ENCODE measurements at regions not wholly inside any gene's neighbourhood (a gene's known extent, or its start where the extent isn't known, plus 50 kb on each side); places are given as distances from the start of the nearest gene placed in this dataset.

- DNase-seq: no peak
Measured at GRCh38 chr18:73274812-73275621, 407.2 kb upstream of the NETO1 start.

GRCh38 chr18:73270920-73271634 is 403.3 kb upstream of the NETO1 start:
- no peak for DNase-seq

GRCh38 chr18:73264562-73264921 is 396.8 kb upstream of the NETO1 start:
- no peak for DNase-seq

- no peak for DNase-seq
Measured at GRCh38 chr18:73261923-73262322, 394.1 kb upstream of the NETO1 start.

GRCh38 chr18:73261243-73261642 is 393.5 kb upstream of the NETO1 start:
- DNase-seq: no peak

- DNase-seq: no peak
Measured at GRCh38 chr18:73258375-73259087, 390.7 kb upstream of the NETO1 start.

- DNase-seq: no peak
Measured at GRCh38 chr18:73254564-73254963, 386.8 kb upstream of the NETO1 start.

- no peak for DNase-seq
Measured at GRCh38 chr18:73249030-73249429, 381.2 kb upstream of the NETO1 start.

GRCh38 chr18:73246763-73247162 is 379.0 kb upstream of the NETO1 start:
- no peak for DNase-seq

- no peak for DNase-seq
Measured at GRCh38 chr18:73245345-73245744, 377.6 kb upstream of the NETO1 start.

- DNase-seq: no peak
Measured at GRCh38 chr18:73244401-73244800, 376.6 kb upstream of the NETO1 start.

- no peak for DNase-seq
Measured at GRCh38 chr18:73240899-73241298, 373.1 kb upstream of the NETO1 start.

GRCh38 chr18:73235921-73236320 is 368.1 kb upstream of the NETO1 start:
- DNase-seq: no peak

GRCh38 chr18:73235491-73235890 is 367.7 kb upstream of the NETO1 start:
- DNase-seq: no peak

- no peak for DNase-seq
Measured at GRCh38 chr18:73232933-73233332, 365.1 kb upstream of the NETO1 start.

GRCh38 chr18:73220663-73221062 is 352.9 kb upstream of the NETO1 start:
- no peak for DNase-seq

GRCh38 chr18:73218293-73218692 is 350.5 kb upstream of the NETO1 start:
- DNase-seq: no peak

- DNase-seq: no peak
Measured at GRCh38 chr18:73214970-73215369, 347.2 kb upstream of the NETO1 start.

- DNase-seq: no peak
Measured at GRCh38 chr18:73212442-73212841, 344.7 kb upstream of the NETO1 start.

GRCh38 chr18:73201940-73202339 is 334.2 kb upstream of the NETO1 start:
- DNase-seq: no peak

- DNase-seq: no peak
Measured at GRCh38 chr18:73199151-73199550, 331.4 kb upstream of the NETO1 start.

GRCh38 chr18:73189718-73190117 is 321.9 kb upstream of the NETO1 start:
- DNase-seq: no peak

- no peak for DNase-seq
Measured at GRCh38 chr18:73168236-73168635, 300.4 kb upstream of the NETO1 start.

GRCh38 chr18:73164430-73164829 is 296.6 kb upstream of the NETO1 start:
- no peak for DNase-seq

Data from hematopoietic multipotent progenitor cell treated with erythropoietin and hydrocortisone succinate and interleukin-3 and kit ligand, for 4 days (in vitro differentiated cells).